GM21526 (cell line): ENCODE measurements at regions not wholly inside any gene's neighbourhood (a gene's known extent, or its start where the extent isn't known, plus 50 kb on each side); places are given as distances from the start of the nearest gene placed in this dataset.
"Not testable (repeated sequence)": the region's sequence is repeated elsewhere in the genome, so short reads cannot be mapped to it uniquely, and the experiment has no call there.

Source experiments
- ATAC-seq: cut with Tn5 transposase; IDR thresholded peaks from one replicate; pipeline ENCODE4 v1.9.1; 2021; ENCODE audit warnings: moderate library complexity; ENCODE audit not compliant: unreplicated experiment, low FRiP score

DNA sequence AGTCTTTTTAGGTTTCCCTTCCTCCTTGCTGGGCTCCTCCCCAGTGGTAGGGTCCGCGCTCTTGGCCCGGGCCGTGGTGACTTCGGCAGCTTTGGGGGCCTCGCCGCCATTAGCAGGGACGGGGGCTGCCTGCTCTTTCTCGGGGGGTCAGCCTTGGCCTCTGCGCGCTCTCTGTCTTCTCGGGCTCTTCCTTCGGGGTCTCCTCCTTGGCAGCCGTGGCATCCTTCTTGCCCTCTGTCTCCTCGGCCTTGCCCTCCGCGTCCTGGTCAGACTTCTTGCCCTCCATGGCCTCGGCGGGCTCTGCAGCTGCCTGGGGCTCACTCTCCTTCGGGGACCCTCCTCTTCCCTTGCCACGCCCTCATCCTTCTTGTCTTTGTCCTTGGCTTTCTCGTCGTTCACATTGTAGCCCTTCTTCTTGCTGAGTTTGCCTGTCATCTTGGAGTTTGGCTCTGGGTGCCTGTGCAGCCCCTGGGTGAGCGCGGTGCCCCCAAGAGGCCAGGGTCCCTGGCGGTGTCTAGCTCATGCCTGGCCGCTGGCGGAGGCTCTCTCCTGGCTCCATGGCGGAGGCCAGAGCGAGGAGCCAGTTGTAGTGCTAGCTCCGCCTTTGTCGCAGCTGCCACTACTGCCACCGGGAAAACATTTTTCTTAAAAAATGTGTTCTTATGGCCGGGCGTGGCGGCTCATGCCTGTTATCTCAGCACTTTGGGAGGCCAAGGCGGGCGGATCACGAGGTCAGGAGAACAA lies 283.0 kb upstream of the SGCG start:
- ATAC-seq: no peak

- not testable (repeated sequence) for ATAC-seq
Observed at GRCh38 chr13:22900416-22900951, 280.3 kb upstream of the SGCG start.

DNA sequence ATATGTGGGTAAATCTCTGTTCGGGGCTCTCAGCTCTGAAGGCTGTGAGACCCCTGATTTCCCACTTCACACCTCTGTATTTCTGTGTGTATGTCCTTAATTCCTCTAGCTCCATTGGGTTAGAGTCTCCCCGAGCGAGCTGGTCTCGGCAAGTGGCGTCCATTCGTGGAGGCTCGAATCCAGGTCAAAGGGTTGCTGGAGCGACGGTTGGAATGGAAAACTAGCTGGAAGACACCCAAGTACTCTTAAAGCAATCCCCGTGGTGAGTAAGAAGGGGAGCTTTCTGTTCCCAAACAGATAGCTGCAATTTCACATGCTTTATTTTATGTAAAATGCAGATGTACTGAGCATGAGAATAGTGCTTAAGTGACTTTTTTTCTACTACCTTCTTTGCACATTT lies 277.5 kb upstream of the SGCG start:
- no peak for ATAC-seq

- ATAC-seq: no peak
Observed at GRCh38 chr13:22903925-22904324, 276.9 kb upstream of the SGCG start.

- no peak for ATAC-seq
Observed at GRCh38 chr13:22915442-22916082, 265.2 kb upstream of the SGCG start.

GRCh38 chr13:22916276-22916675 lies 264.5 kb upstream of the SGCG start:
- ATAC-seq: not testable (repeated sequence)

- no peak for ATAC-seq
Observed at GRCh38 chr13:22925881-22926747, 254.7 kb upstream of the SGCG start.

DNA sequence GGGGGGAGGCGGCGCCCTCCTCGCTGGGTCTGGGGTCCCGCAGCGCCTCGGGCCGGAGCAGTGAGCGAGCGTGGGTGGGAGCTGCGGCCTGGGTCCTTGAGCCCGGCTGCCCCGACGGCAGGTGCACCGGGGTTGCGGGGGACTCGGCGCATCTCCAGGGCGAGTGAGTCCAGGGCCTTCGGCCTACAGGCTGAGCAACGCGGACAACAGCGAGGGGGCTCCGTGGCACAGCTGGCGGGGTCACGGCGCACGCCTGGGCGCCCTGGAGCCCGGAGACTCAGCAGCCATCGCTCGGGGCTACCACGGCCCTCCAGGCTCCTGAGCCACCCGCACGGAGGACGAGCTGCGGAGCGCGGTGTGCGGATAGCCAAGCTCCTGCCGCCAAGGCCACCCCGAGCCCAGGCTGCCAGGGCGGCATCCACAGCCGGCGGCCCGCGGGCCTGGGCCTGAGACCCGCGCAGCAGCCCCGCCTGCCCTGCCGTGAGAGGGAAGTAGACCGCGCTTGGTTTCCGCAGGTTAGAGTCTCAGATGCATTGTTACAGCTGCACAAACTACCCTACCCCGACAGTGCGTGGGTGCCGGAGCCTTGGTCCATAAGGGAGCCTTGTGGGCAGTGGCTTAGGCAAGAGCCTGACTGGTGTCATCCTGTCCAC lies 253.9 kb upstream of the SGCG start:
- no peak for ATAC-seq

DNA sequence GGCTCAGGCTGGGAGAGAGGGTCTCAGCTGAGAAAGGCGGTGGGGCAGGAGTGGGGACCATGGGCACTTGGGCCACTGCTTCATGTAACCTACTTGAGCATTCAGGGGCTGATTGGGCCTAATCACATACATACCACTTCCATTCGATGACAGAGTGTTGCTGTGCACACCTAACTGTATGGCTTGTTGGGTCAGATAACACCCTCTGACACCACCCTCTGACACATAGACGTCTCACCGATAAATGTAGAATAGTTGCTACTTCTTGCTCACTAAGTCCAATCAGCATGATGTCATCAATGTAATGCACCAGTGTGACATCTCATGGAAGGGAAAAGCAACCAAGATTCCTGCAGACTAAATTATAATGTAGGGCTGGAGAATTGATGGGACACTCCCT lies 252.9 kb upstream of the SGCG start:
- not testable (repeated sequence) for ATAC-seq

DNA sequence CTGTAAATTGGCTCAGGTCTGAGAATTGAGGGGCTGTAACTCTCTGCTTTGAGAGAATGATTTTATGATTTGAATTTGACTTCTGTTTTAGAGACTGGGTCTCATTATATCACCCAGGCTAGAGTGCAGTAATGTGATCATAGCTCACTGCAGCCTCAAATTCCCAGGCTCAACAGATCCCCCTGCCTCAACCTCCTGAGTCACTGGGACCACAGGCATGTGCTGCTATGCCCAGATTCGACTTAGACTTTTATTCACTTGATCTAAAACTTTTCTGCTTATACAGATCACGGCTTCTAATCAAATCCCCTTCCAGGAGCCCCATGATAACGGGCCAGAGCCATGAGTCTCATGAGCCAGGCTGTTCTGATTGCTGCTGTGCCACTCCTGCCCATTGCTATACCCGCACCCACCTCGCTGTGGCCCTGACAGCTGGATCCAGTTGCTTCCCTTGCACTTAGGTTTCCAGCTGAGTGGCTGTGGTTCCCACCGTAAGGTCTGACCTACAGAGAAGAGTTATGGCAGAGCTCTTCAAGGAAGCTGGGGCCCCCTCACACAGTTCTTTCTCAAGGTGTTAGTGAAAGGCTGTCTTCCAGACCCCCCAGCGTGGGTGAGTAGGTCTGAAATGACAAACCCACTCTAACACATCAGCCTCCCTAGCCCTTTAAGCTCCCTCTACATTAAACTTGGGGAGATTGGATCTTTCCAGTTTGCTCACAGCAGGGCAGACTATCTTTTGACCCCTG lies 251.2 kb upstream of the SGCG start:
- ATAC-seq: no peak

GRCh38 chr13:22931576-22931975 lies 249.2 kb upstream of the SGCG start:
- no peak for ATAC-seq

DNA sequence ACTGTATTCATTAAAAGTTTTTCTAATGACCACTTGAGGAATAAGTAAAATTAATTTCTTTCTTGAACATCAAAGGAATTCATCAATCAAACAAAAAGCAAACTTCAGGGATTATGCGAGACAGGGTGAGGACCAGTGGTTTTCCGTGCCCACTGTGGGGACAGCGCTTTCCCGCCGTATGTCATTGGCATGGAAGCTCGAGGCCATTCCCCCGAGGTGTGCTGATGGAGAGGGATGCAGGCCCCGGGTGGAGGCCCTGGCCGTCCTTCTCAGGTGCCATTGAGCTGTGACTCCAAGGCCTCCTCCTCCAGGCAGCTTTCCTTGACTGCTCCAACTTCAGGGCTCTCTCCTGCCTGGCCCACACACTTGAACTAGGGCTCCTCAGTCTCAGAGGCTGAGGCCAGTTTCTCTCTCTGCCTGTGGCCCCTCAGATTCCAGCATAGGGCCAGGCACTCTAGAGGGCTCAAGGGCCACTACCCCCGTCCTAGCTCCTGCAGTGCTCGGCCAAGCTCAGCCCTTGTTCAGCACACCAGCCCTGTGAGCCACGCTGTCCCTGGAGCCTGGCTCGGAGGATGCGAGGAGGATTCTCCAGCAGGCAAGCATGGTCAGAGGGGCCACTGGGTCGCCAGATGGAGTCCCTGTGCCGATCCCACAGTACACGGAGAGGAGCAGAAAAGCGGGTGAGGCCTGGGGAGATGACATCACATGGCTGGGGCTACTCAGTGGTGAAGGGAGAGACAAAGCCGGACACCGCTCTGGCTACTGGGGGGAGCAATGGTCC lies 248.0 kb upstream of the SGCG start:
- not testable (repeated sequence) for ATAC-seq

DNA sequence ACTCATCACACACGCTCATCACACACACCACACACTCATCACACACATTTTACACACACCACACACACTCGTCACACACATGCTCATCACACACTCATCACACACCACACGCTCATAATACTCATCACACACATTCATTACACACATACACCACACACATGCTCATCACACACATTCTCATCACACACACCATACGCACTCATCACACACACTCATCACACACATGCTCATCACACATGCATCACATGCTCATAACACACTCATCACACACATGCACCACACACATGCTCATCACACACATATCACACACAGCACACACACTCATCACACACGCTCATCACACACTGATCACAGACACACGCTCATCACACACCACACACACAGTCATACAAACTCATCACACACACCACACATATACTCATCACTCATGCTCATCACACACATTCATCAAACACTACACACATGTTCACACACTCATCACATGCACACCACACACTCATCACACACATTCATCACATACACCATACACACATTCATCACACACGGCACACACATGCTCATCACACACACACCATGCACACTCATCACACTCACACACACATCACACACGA lies 247.1 kb upstream of the SGCG start:
- no peak for ATAC-seq

- no peak for ATAC-seq
Observed at GRCh38 chr13:22934744-22935523, 245.8 kb upstream of the SGCG start.

GRCh38 chr13:22936228-22936627 lies 244.6 kb upstream of the SGCG start:
- ATAC-seq: no peak

- no peak for ATAC-seq
Observed at GRCh38 chr13:22937241-22937640, 243.5 kb upstream of the SGCG start.

- no peak for ATAC-seq
Observed at GRCh38 chr13:22937953-22938352, 242.8 kb upstream of the SGCG start.

DNA sequence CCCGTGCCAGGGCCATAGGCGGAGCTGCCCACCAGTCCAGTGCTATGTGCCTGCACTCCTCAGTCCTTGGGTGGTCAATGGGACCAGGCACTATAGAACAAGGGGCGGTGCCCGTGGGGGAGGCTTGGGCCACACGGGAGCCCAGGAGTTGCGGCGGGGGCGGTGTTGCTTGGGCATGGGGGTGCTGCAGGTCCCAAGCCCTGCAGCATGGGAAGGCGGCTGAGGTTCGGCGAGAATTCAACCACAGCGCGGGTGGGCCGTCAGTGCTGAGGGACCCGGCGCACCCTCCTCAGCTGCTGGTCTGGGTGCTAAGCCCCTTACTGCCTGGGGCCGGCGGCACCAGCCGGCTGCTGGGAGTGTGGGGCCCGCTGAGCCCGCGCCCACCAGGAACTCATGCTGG lies 242.2 kb upstream of the SGCG start:
- ATAC-seq: no peak
